Caco-2 (cell line): ENCODE measurements at regions not wholly inside any gene's neighbourhood (a gene's known extent, or its start where the extent isn't known, plus 50 kb on each side); places are given as distances from the start of the nearest gene placed in this dataset.

Source experiments
- BruUV-seq: library from RNA; stranded (reverse); fragments of 400-500 nt; replicated peaks from 2 replicates; lab custom pipeline; 2021; lab: Mats Ljungman, UMichigan
- CTCF ChIA-PET: fragments of 300-600 bp; sonication (Branson Sonifier 250); formaldehyde crosslinking; loops from one replicate; lab custom pipeline; 2022; ENCODE audit warnings: antibody characterized with exemption; lab: Charles Lee
- POLR2A ChIA-PET: fragments of 300-600 bp; sonication (Branson Sonifier 250); formaldehyde crosslinking; loops from one replicate; lab custom pipeline; 2022; ENCODE audit warnings: antibody characterized with exemption; lab: Charles Lee
- DNase-seq, 2 experiments: peaks; one replicate each; pipeline versions ENCODE4 v3.0.0 to v3.0.0-alpha.2; 2020 to 2022
- H3K27me3 ChIP-seq: replicated peaks from 2 replicates; pipeline ENCODE4 v1.6.0; 2011; ENCODE audit warnings: low read length; ENCODE audit not compliant: control insufficient read depth, insufficient read depth
- H3K36me3 ChIP-seq: 2 replicates; pipeline ENCODE4 v1.5.1; 2011; ENCODE audit warnings: low read length; ENCODE audit not compliant: control insufficient read depth, insufficient read depth
- H3K4me1 ChIP-seq: fragments of 250-450 bp; sonication (Bioruptor Pico); 2 replicates; pipeline ENCODE4 v1.5.1; 2020; ENCODE audit warnings: mild to moderate bottlenecking
- H3K4me3 ChIP-seq: 2 replicates; pipeline ENCODE4 v1.5.1; 2011; ENCODE audit warnings: low read depth, mild to moderate bottlenecking, control low read depth, low read length
- H3K9me3 ChIP-seq: fragments of 250-450 bp; sonication (Bioruptor Pico); 2 replicates; pipeline ENCODE4 v1.5.1; 2020; ENCODE audit warnings: mild to moderate bottlenecking, moderate library complexity
- H3K27ac Mint-ChIP-seq: one replicate; pipeline ENCODE4 v1.8.0; 2022; ENCODE audit warnings: mixed read lengths; ENCODE audit not compliant: unreplicated experiment
- H3K27me3 Mint-ChIP-seq: one replicate; pipeline ENCODE4 v1.8.0; 2022; ENCODE audit warnings: mixed read lengths; ENCODE audit not compliant: insufficient read depth, unreplicated experiment
- H3K36me3 Mint-ChIP-seq: one replicate; pipeline ENCODE4 v1.8.0; 2022; ENCODE audit warnings: mild to moderate bottlenecking, mixed read lengths; ENCODE audit not compliant: insufficient read depth, unreplicated experiment
- H3K4me1 Mint-ChIP-seq: one replicate; pipeline ENCODE4 v1.8.0; 2022; ENCODE audit warnings: low read depth, mixed read lengths; ENCODE audit not compliant: unreplicated experiment
- H3K4me3 Mint-ChIP-seq: one replicate; pipeline ENCODE4 v1.8.0; 2022; ENCODE audit warnings: mild to moderate bottlenecking, moderate library complexity, mixed read lengths; ENCODE audit not compliant: unreplicated experiment
- H3K9me3 Mint-ChIP-seq: one replicate; pipeline ENCODE4 v1.8.0; 2022; ENCODE audit warnings: mixed read lengths; ENCODE audit not compliant: unreplicated experiment
- CTCF ChIP-seq, 2 experiments: fragments of 200-600 bp in 1 of 2; IDR thresholded peaks; 1 replicate in 1 of 2; 2 replicates in 1 of 2; pipeline versions ENCODE4 v1.5.1 to v1.8.0; 2011 to 2022; ENCODE audit warnings: antibody characterized with exemption in 1 of 2, control low read depth in 1 of 2, inconsistent platforms in 1 of 2, low read depth in 1 of 2, low read length in 1 of 2, mild to moderate bottlenecking in 1 of 2, moderate library complexity in 1 of 2; ENCODE audit not compliant: insufficient read depth in 1 of 2, severe bottlenecking in 1 of 2, unreplicated experiment in 1 of 2
- intact Hi-C: fragments of 100-400 bp; cut with micrococcal nuclease; formaldehyde crosslinking; loops from one replicate; pipeline ENCODE4 v1.10.0; 2022; ENCODE audit not compliant: unreplicated experiment

DNA sequence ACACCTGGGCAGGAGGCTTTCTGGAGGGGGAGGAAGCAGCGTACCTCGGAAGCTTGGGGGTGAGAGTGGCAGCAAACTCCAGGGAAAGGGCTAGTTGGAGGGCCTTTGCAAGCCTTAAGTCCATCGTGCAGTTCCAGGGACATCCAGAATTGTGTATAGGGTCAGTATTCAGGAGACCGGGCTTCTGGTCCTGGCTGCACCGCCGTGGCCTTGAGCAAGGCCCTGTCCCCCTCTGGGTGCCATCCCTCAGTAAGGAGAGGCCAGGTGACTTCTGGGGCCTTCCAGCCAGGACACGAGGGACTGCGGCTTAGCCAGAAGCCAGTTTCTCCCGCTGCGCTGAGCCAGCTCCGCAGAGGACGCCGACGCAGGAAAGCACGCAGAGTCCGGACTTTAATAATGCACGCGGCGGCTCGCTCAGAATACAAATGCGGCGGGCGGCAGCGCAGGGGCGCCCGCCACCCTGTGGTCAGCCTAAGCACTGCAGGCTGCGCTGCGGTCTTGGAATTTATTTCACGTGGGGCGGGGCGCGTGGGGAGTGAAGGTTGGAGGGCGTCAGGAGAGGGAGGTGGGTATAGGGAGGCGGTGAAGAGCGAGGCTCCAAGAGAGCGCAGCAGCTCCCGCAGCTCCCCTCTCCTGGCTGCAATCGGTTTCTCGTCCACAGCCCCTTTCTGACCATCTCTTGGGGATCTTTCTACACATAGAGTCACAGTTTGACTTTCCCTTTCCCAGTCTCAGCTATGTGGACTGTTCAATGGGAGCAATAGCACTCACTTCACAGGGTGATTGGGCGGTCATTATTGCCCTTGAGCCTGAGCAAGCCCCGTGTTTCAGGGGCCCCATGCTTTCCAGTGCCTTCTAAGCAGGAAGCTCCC is 94.1 kb upstream of the GPR50 start:
- BruUV-seq: no TSS peak
- Mint-ChIP-seq H3K4me1 (no peaks in the 10 kb centered on the region), H3K27ac (no peak overlapping the region), H3K36me3 (no peaks in the 10 kb centered on the region), H3K27me3 (peaks cover 6% of the 10 kb centered on the region), H3K4me3 (peak overlapping the region; percentile 47), H3K9me3 (no peaks in the 10 kb centered on the region)
- peak; percentile 71 to 79 for TF ChIP-seq CTCF (IDR thresholded peaks at IDR 0.05; ENCODE audit: insufficient read depth in 1 of 2, low read depth in 1 of 2, low read length in 1 of 2, severe bottlenecking in 1 of 2, unreplicated experiment in 1 of 2)
- Histone ChIP-seq H3K4me1 (no peaks in the 10 kb centered on the region), H3K4me3 (peak overlapping the region; percentile 23), H3K27me3 (no peaks in the 10 kb centered on the region), H3K36me3 (no peaks in the 10 kb centered on the region), H3K9me3 (no peaks in the 10 kb centered on the region)
- POLR2A ChIA-PET: no interaction called here
- intact Hi-C loops: loop anchor here (1.0 to 5.0 kb wide), 2 partner anchors 100 to 310 kb away; partner anchors contain the start of gene HMGB3
- DNase-seq: peak; percentile 47 to 70
- CTCF ChIA-PET: interaction anchor here (0.6 to 2.9 kb wide), 3 partner anchors 128 to 423 kb away, joined by 3 to 33 read pairs (median 3); no protein-coding TSS in a partner anchor

GRCh38 chrX:151084454-151084853 is 91.9 kb upstream of the GPR50 start:
- H3K4me3 Mint-ChIP-seq: no peak overlapping the region
- H3K4me3 ChIP-seq: no peak overlapping the region
- H3K27me3 Mint-ChIP-seq: peaks cover 6% of the 10 kb centered on the region
- intact Hi-C loops: loop anchor here (5.0 kb wide), 1 partner anchor 102 kb away; the partner anchor contains the start of gene HMGB3
- H3K27ac Mint-ChIP-seq: no peak overlapping the region
- H3K36me3 ChIP-seq: no peaks in the 10 kb centered on the region
- H3K9me3 ChIP-seq: no peaks in the 10 kb centered on the region
- H3K4me1 ChIP-seq: no peaks in the 10 kb centered on the region
- no peak for TF ChIP-seq CTCF (IDR thresholded peaks at IDR 0.05; ENCODE audit: insufficient read depth in 1 of 2, low read depth in 1 of 2, low read length in 1 of 2, severe bottlenecking in 1 of 2, unreplicated experiment in 1 of 2)
- DNase-seq: no peak
- H3K9me3 Mint-ChIP-seq: no peaks in the 10 kb centered on the region
- ChIA-PET POLR2A (no interaction called here), CTCF (interaction anchor here (0.6 kb wide), 1 partner anchor 117 kb away, joined by 3 read pairs; no protein-coding TSS in a partner anchor)
- no TSS peak for BruUV-seq
- H3K4me1 Mint-ChIP-seq: no peaks in the 10 kb centered on the region
- no peaks in the 10 kb centered on the region for H3K27me3 ChIP-seq
- no peaks in the 10 kb centered on the region for H3K36me3 Mint-ChIP-seq

DNA sequence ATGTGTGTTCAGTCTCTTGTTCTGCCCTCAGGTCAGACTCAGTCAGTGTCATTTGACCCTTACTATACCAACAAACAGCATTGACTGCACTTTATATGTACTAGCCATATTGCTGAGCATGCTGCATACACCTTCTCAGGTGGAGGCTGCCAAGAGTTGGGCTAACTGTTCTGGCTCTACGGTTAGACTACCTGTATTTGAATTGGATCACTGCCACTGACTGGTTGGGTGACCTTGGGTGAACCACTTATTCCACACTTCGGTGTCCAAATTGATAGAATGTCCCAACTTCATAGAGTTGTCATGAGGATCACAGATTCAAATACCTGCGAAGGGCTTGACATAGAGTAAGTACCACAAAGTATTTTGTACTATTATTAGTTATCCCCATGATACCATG is 91.2 kb upstream of the GPR50 start:
- H3K27me3 Mint-ChIP-seq: peaks cover 6% of the 10 kb centered on the region

More for the DNA sequence above, 91.2 kb upstream of the GPR50 start:
- intact Hi-C loops: no loop called here
- DNase-seq: no peak
- POLR2A ChIA-PET: no interaction called here
- no peaks in the 10 kb centered on the region for H3K4me1 ChIP-seq
- TF ChIP-seq CTCF (IDR thresholded peaks at IDR 0.05; ENCODE audit: insufficient read depth in 1 of 2, low read depth in 1 of 2, low read length in 1 of 2, severe bottlenecking in 1 of 2, unreplicated experiment in 1 of 2): no peak
- H3K36me3 Mint-ChIP-seq: no peaks in the 10 kb centered on the region
- no TSS peak for BruUV-seq
- H3K27me3 ChIP-seq: no peaks in the 10 kb centered on the region
- H3K4me1 Mint-ChIP-seq: no peaks in the 10 kb centered on the region
- H3K27ac Mint-ChIP-seq: no peak overlapping the region
- CTCF ChIA-PET: no interaction called here
- H3K9me3 Mint-ChIP-seq: no peaks in the 10 kb centered on the region
- no peaks in the 10 kb centered on the region for H3K36me3 ChIP-seq
- no peak overlapping the region for H3K4me3 ChIP-seq
- no peaks in the 10 kb centered on the region for H3K9me3 ChIP-seq
- H3K4me3 Mint-ChIP-seq: no peak overlapping the region
